Aorta (tissue), 5 donors: ENCODE measurements at regions not wholly inside any gene's neighbourhood (a gene's known extent, or its start where the extent isn't known, plus 50 kb on each side); places are given as distances from the start of the nearest gene placed in this dataset.

ENCODE experiments used
- ATAC-seq: fragments of 200-7000 bp; cut with Tn5 transposase; one replicate; pipeline ENCODE4 v1.9.1; 2022; ENCODE audit warnings: moderate library complexity; ENCODE audit not compliant: low FRiP score
- DNase-seq, 2 donors: peaks; one replicate each; pipeline ENCODE4 v3.0.0-alpha.2; 2020
- H3K27ac ChIP-seq, 2 donors: one replicate each; pipeline ENCODE4 v1.5.1; 2013; ENCODE audit warnings: low read length in 2 of 2, mild to moderate bottlenecking in 2 of 2, moderate library complexity in 2 of 2, control low read depth in 1 of 2, inconsistent platforms in 1 of 2, low read depth in 1 of 2
- H3K27me3 ChIP-seq, 2 donors: one replicate each; pipeline ENCODE4 v1.6.1; 2013; ENCODE audit warnings: control low read depth in 1 of 2, low read length in 1 of 2, mild to moderate bottlenecking in 1 of 2, moderate library complexity in 1 of 2; ENCODE audit not compliant: insufficient read depth in 2 of 2, control insufficient read depth in 1 of 2
- H3K36me3 ChIP-seq, 2 donors: one replicate each; pipeline ENCODE4 v1.6.1; 2013; ENCODE audit warnings: control low read depth in 1 of 2, low read length in 1 of 2, mild to moderate bottlenecking in 1 of 2; ENCODE audit not compliant: insufficient read depth in 2 of 2, control insufficient read depth in 1 of 2
- H3K4me1 ChIP-seq, 2 donors: one replicate each; pipeline ENCODE4 v1.6.1; 2013; ENCODE audit warnings: low read length in 2 of 2, control low read depth in 1 of 2, mild to moderate bottlenecking in 1 of 2, moderate library complexity in 1 of 2; ENCODE audit not compliant: insufficient read depth in 2 of 2, control insufficient read depth in 1 of 2
- H3K4me3 ChIP-seq, 2 donors: one replicate each; pipeline ENCODE4 v1.5.1; 2013; ENCODE audit warnings: low read length in 2 of 2, control low read depth in 1 of 2, mild to moderate bottlenecking in 1 of 2
- H3K9me3 ChIP-seq: one replicate; pipeline ENCODE4 v1.6.1; 2013; ENCODE audit warnings: mild to moderate bottlenecking, low read length; ENCODE audit not compliant: control insufficient read depth
- WGBS, 2 donors: extraction: QIAGEN DNeasy Blood & Tissue Kit; methylation state at CpG; one replicate each; pipeline ENCODE4 v1.1.7; 2013; 5-methylcytosine and 5-hydroxymethylcytosine counted together
- intact Hi-C, 2 donors: fragments of 100-400 bp; cut with DNase I; formaldehyde crosslinking; loops; one replicate each; pipeline versions ENCODE4 v1.14.2 to v1.15.0; 2022
- donor health status: healthy with polysubstance abuse.
- donor health status: Bipolar disorder and iron deficiency.
- donor health status: DM: no; HTN: no; CAD: no.
- donor health status: DM: no; HTN: no; CAD: no.
- donor health status: DM: yes; HTN: yes; CAD: no.

DNA sequence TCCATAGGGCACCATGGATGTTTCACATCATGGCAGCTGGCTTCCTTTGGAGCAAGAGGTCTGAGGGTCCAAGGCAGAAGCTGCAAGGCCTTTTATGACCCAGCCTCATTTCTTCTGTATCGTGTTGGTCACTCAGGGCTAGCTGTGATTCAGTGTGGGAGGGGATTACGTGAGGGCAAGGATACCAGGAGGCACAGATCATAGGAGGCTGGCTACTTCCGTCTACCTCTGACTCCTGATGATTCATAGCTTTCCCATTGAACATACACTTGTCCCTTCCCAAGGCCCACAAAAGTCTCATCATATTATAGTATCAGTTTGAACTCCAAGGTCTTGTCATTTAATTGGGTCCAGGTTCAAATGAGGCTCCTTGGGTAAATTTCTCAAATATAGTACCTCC, 135.3 kb upstream of the ZBED5 start:
- Histone ChIP-seq H3K4me1 (no peaks in the 10 kb centered on the region), H3K27me3 (no peaks in the 10 kb centered on the region), H3K4me3 (no peak overlapping the region), H3K9me3 (peaks cover 2% of the 10 kb centered on the region), H3K36me3 (no peaks in the 10 kb centered on the region), H3K27ac (no peak overlapping the region)
- intact Hi-C loops = no loop called here
- WGBS, 2 donors = 75 to 86% methylated on average over 3 of the region's 3 CpGs
- DNase-seq (no peak), ATAC-seq (no peak)

DNA sequence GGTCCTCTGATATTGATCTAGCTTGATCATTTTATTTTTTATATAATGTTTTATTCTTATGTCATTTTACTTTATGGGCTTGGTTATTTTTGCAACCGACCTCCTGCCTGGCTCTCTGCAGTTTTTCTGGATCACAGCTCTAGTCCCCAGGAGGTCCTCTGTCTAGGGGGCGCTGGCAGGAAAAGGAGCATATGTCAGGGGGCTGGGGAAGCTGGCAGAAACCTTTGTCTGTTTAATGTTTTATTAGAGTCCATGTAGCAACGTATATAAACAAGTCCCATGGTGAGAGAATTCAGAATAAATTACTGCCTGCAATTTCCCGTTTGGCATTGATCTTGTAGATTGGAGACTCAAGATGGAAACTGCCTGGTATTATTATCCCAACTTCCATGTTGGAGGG, 133.5 kb upstream of the ZBED5 start:
- intact Hi-C loops = no loop called here
- Histone ChIP-seq H3K27ac (no peak overlapping the region), H3K36me3 (no peaks in the 10 kb centered on the region), H3K4me1 (no peaks in the 10 kb centered on the region), H3K27me3 (no peaks in the 10 kb centered on the region), H3K4me3 (no peak overlapping the region), H3K9me3 (peaks cover 2% of the 10 kb centered on the region)
- ATAC-seq (no peak), DNase-seq (no peak)
- 84 to 87% methylated on average over 4 of the region's 4 CpGs for WGBS, 2 donors

DNA sequence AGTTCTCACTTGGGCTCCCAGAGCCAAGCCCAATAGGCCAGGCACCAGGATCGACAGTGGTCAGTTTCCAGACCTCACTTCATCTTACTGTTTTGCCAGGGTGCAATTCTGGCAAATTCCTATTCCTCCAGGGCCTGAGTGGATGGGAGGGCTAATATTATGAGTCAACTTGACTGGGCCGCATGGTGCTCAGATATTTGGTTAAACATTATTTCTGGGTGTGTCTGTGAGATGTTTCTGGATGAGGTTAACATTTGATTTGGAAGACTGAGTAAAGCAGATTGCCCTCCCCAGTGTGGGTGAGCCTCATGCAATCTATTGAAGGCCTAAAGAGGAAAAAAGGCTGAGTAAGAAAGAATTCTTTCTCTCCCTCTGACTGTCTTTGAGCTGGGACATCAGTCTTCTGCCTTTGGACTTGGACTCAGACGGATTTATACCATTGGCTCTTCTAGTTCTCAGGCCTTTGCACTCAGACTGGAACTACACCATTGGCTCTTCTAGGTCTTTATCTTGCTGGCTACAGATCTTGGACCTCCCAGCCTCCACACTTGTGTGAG, 132.9 kb upstream of the ZBED5 start:
- Histone ChIP-seq H3K9me3 (peaks cover 2% of the 10 kb centered on the region), H3K36me3 (no peaks in the 10 kb centered on the region), H3K27ac (no peak overlapping the region), H3K4me3 (no peak overlapping the region), H3K27me3 (no peaks in the 10 kb centered on the region), H3K4me1 (no peaks in the 10 kb centered on the region)
- intact Hi-C loops = no loop called here
- 83 to 86% methylated on average over 3 of the region's 3 CpGs for WGBS, 2 donors
- ATAC-seq (peak; percentile 27), DNase-seq (no peak)

DNA sequence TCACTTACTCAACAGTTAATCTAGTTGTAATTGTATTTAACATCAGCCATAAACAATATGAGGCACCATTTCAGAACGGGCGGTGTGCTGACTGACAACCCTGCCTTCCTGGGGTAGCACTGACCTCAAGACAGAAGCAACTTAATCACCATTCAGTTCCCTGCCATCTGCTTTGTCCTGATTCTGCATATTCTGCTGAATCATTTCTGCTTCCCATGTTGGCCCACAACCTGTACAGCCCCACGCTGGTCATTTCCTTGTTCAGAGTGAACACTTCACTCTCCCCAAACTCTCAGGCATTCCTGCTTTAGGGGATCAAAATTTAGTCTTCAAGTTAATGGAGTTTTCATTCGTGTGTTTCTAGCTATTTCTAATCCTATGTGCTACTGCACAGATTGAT, 132.3 kb upstream of the ZBED5 start:
- ATAC-seq (no peak), DNase-seq (no peak)
- Histone ChIP-seq H3K36me3 (no peaks in the 10 kb centered on the region), H3K4me3 (no peak overlapping the region), H3K9me3 (peaks cover 2% of the 10 kb centered on the region), H3K4me1 (no peaks in the 10 kb centered on the region), H3K27me3 (no peaks in the 10 kb centered on the region), H3K27ac (no peak overlapping the region)
- WGBS, 2 donors = 74 to 88% methylated on average over 4 of the region's 4 CpGs
- intact Hi-C loops = no loop called here

DNA sequence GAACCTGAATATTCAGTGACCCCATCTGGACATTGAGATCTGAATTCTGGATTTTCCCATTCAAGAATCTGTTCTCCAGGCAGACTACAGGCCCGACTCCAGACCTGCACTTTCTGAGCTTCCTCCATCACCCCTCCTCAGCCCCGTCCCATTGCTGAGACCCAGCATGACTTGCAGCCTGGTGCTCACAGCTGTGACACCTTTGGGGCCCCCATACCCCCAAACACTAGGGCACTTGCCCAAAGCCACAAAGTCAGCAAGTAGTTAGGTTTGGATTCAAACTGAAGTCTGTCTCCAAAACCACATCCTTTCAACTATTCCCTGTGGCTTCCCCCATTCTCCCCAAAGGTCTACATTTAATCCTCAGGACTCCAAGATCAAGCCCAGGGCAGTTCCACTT, 128.2 kb upstream of the ZBED5 start:
- intact Hi-C loops = no loop called here
- Histone ChIP-seq H3K36me3 (no peaks in the 10 kb centered on the region), H3K27me3 (no peaks in the 10 kb centered on the region), H3K4me3 (no peak overlapping the region), H3K4me1 (no peaks in the 10 kb centered on the region), H3K27ac (no peak overlapping the region), H3K9me3 (no peaks in the 10 kb centered on the region)
- no peak for DNase-seq
- ATAC-seq = no peak
- WGBS, 2 donors = 87 to 95% methylated on average over 2 of the region's 2 CpGs

DNA sequence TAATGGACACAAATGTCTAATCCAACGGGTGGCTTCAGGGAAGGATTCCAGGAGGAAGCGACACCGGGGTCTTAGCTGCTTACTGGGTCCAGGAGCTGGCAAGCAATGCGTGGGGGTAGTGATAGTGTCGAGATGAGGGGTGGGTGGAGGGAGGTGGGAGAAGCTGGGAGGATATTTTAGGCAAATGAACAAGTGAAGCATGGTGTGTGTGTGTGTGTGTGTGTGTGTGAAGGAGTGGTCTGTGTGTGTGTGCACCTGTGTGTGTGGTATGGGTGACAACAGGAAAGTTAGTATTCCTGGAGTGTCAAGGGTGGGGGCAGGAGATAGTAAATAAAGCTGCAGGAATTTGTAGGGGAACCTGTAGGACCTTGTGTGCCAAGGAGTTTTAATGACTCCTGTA, 126.9 kb upstream of the ZBED5 start:
- Histone ChIP-seq H3K27ac (no peak overlapping the region), H3K27me3 (no peaks in the 10 kb centered on the region), H3K36me3 (no peaks in the 10 kb centered on the region), H3K4me1 (no peaks in the 10 kb centered on the region), H3K4me3 (no peak overlapping the region), H3K9me3 (no peaks in the 10 kb centered on the region)
- 86 to 88% methylated on average over 5 of the region's 5 CpGs for WGBS, 2 donors
- ATAC-seq = no peak
- DNase-seq = no peak
- intact Hi-C loops = no loop called here

DNA sequence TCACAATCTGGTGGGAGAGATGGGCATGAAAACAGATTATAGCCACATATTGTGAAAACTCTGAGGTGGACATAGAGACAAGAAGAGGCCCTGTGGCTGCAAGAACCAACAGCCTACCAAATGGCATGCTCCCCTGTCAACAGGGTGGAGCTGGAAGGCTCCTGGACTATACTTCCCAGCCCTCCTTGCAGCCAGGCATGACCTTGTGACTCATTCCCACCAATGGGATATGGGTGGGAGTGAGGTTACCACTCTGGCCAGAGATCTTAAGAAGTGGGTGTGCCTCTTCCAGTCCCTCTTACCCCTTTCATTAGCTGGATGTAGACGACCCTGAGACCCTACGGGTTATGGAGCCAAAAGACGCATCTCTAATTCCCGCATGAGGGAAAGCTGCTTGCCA, 126.4 kb upstream of the ZBED5 start:
- intact Hi-C loops = no loop called here
- Histone ChIP-seq H3K4me1 (no peaks in the 10 kb centered on the region), H3K9me3 (no peaks in the 10 kb centered on the region), H3K27ac (no peak overlapping the region), H3K36me3 (no peaks in the 10 kb centered on the region), H3K27me3 (no peaks in the 10 kb centered on the region), H3K4me3 (no peak overlapping the region)
- 75 to 79% methylated on average over 4 of the region's 4 CpGs for WGBS, 2 donors
- DNase-seq = no peak
- ATAC-seq = no peak

DNA sequence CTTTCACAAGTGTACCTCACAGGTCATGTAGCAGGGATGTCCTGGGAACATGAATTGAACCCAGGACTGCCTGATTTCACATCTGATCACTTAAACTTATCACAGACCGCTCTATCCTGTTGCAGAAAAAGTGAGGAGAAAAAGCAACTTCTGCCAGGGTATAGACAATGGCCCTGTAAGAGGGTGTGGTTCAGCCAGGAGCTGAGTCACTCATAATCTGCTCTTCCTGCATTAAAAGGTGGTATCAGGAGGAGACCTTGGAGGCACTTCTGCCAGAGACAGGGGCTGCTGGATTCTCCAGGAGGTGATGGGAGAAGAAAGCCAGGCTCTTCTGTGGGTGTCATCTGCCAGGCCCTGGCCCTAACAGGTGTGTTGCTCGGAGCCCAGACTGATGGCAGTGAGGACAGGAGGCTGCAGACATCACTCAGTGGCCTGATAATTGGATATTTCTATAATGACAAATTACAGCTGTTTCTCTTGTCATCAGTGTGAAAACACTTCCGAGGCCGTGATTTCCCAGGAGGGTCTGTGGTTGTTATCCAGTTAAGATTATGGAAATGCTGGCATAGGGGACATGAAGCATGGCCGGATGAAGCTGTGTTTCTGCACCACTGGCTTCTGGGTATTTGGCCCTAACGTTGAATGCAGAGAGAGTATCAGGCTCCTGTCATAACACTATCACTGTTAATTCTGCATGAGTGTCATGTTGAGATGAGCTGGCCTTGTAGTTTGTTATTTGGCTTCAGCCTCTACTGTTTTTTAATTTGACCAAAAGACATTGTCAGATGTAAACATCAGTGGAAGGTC, 125.1 kb upstream of the ZBED5 start:
- Histone ChIP-seq H3K9me3 (no peaks in the 10 kb centered on the region), H3K36me3 (no peaks in the 10 kb centered on the region), H3K27ac (no peak overlapping the region), H3K27me3 (no peaks in the 10 kb centered on the region), H3K4me1 (no peaks in the 10 kb centered on the region), H3K4me3 (no peak overlapping the region)
- DNase-seq (no peak), ATAC-seq (no peak)
- 63 to 68% methylated on average over 6 of the region's 6 CpGs for WGBS, 2 donors
- intact Hi-C loops = no loop called here

DNA sequence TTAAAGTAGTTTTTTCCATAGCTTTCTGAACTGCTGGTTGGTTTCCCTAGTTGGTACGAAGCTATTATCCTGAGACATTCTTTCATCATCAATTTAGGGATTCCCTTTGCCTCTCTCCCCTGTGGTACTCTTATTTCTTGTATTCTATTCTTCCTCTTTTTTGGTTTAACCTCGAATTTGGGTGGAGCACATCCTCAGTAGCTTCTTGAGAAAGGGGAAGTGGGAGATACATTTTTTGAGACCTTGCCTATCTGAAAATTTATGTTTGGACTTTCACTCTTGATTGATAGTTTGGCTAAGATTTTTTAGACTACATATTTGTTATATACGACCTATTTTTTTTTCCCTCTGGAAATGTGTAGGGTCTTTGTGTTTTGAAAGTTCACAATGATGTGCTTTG, 121.7 kb upstream of the ZBED5 start:
- no peak overlapping the region for H3K4me3 ChIP-seq
- intact Hi-C loops = no loop called here
- no peaks in the 10 kb centered on the region for H3K27me3 ChIP-seq
- H3K4me1 ChIP-seq = no peaks in the 10 kb centered on the region
- ATAC-seq (no peak), DNase-seq (no peak)
- no peak overlapping the region for H3K27ac ChIP-seq
- 66% methylated on average over 3 of the region's 3 CpGs for WGBS, 2 donors
- no peaks in the 10 kb centered on the region for H3K36me3 ChIP-seq
- H3K9me3 ChIP-seq = no peaks in the 10 kb centered on the region
